H1 (cell line): ENCODE measurements at regions not wholly inside any gene's neighbourhood (a gene's known extent, or its start where the extent isn't known, plus 50 kb on each side); places are given as distances from the start of the nearest gene placed in this dataset.

Experiments
- ATF2 ChIP-seq: IDR thresholded peaks from 2 replicates; pipeline ENCODE4 v1.6.1; 2012; ENCODE audit warnings: low read length, inconsistent platforms
- CEBPB ChIP-seq: IDR thresholded peaks from 2 replicates; pipeline ENCODE4 v1.6.1; 2012; ENCODE audit warnings: low read depth, low read length
- EZH2 ChIP-seq: fragments of 200-600 bp; sonication (generic); IDR thresholded peaks from 2 replicates; pipeline ENCODE4 v1.7.1; 2012; ENCODE audit warnings: low read depth, mild to moderate bottlenecking, moderate library complexity, low read length, inconsistent platforms; ENCODE audit not compliant: severe bottlenecking
- JUND ChIP-seq: IDR thresholded peaks from 2 replicates; pipeline ENCODE4 v1.6.1; 2011; ENCODE audit warnings: mild to moderate bottlenecking, improper control_type of control experiment, low read length
- POLR2A ChIP-seq, 2 experiments: IDR thresholded peaks; 1 replicate in 1 of 2; 2 replicates in 1 of 2; pipeline ENCODE4 v1.6.1; 2011; ENCODE audit warnings: low read depth in 2 of 2, low read length in 2 of 2, mild to moderate bottlenecking in 2 of 2; ENCODE audit errors: control extremely low read depth in 1 of 2
- TEAD4 ChIP-seq: IDR thresholded peaks from 2 replicates; pipeline ENCODE4 v1.6.1; 2012; ENCODE audit warnings: low read depth, low read length, inconsistent platforms, mixed read lengths
- YY1 ChIP-seq: IDR thresholded peaks from 2 replicates; pipeline ENCODE4 v1.6.1; 2011; ENCODE audit warnings: low read depth, mild to moderate bottlenecking, low read length
- TF ChIP-seq, protein P1 (sequence below), 3 experiments: IDR thresholded peaks; 1 replicate in 2 of 3; 2 replicates in 1 of 3; pipeline versions ENCODE4 v1.5.1 to v1.6.1; 2011; ENCODE audit warnings: low read length in 3 of 3, mild to moderate bottlenecking in 3 of 3, inconsistent platforms in 2 of 3, low read depth in 1 of 3, moderate library complexity in 1 of 3; ENCODE audit not compliant: insufficient read depth in 1 of 3; ENCODE audit errors: control extremely low read depth in 1 of 3

- TF ChIP-seq TEAD4, result no peak
- TF ChIP-seq YY1, result no peak
- TF ChIP-seq CEBPB, result no peak
- TF ChIP-seq, protein P1, sequence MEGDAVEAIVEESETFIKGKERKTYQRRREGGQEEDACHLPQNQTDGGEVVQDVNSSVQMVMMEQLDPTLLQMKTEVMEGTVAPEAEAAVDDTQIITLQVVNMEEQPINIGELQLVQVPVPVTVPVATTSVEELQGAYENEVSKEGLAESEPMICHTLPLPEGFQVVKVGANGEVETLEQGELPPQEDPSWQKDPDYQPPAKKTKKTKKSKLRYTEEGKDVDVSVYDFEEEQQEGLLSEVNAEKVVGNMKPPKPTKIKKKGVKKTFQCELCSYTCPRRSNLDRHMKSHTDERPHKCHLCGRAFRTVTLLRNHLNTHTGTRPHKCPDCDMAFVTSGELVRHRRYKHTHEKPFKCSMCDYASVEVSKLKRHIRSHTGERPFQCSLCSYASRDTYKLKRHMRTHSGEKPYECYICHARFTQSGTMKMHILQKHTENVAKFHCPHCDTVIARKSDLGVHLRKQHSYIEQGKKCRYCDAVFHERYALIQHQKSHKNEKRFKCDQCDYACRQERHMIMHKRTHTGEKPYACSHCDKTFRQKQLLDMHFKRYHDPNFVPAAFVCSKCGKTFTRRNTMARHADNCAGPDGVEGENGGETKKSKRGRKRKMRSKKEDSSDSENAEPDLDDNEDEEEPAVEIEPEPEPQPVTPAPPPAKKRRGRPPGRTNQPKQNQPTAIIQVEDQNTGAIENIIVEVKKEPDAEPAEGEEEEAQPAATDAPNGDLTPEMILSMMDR (IDR thresholded peaks at IDR 0.05; ENCODE audit: control extremely low read depth in 1 of 3, insufficient read depth in 1 of 3, low read depth in 1 of 3, low read length in 3 of 3), result no peak
- TF ChIP-seq EZH2, result no peak
- no peak for TF ChIP-seq POLR2A (IDR thresholded peaks at IDR 0.05; ENCODE audit: control extremely low read depth in 1 of 2, low read depth in 2 of 2, low read length in 2 of 2)
- no peak for TF ChIP-seq JUND
- no peak for TF ChIP-seq ATF2
Measured at GRCh38 chr5:56506211-56506965, 273.3 kb upstream of the ANKRD55 start.
